AG09309 (cell line): ENCODE measurements at regions not wholly inside any gene's neighbourhood (a gene's known extent, or its start where the extent isn't known, plus 50 kb on each side); places are given as distances from the start of the nearest gene placed in this dataset.

ENCODE experiments used
- DNase-seq: peaks from one replicate; pipeline ENCODE4 v3.0.0-alpha.2; 2010; ENCODE audit warnings: low read depth
- H3K4me3 ChIP-seq: 2 replicates; pipeline ENCODE4 v1.5.1; 2011; ENCODE audit warnings: mild to moderate bottlenecking, low read depth, low read length, moderate library complexity; ENCODE audit not compliant: control insufficient read depth
- TF ChIP-seq, protein P1 (sequence below): IDR thresholded peaks from 2 replicates; pipeline ENCODE4 v1.5.1; 2011; ENCODE audit warnings: mild to moderate bottlenecking, low read depth, low read length, inconsistent platforms; ENCODE audit not compliant: insufficient read depth, control insufficient read depth; ENCODE audit errors: missing control alignments

DNA sequence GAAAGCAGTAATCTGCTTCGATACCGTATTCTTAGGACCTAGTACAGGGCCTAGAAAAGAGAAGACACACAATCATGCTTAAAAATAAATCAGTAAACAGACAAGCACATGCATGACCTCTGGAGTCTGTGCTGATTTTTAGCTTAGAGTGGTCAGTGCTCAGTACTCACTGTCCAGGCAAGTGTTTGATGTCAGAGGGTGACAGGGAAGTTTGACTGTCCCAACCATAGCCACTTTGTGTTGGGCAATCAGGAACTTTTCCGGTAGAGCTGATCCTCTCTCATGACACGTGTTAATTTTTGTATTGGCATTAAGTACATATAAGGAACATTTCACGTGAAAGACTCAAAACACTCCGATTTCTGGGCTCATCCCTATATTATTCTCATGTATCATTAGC, 464.7 kb upstream of the KLF4 start:
- DNase-seq, result no peak
- TF ChIP-seq, protein P1, sequence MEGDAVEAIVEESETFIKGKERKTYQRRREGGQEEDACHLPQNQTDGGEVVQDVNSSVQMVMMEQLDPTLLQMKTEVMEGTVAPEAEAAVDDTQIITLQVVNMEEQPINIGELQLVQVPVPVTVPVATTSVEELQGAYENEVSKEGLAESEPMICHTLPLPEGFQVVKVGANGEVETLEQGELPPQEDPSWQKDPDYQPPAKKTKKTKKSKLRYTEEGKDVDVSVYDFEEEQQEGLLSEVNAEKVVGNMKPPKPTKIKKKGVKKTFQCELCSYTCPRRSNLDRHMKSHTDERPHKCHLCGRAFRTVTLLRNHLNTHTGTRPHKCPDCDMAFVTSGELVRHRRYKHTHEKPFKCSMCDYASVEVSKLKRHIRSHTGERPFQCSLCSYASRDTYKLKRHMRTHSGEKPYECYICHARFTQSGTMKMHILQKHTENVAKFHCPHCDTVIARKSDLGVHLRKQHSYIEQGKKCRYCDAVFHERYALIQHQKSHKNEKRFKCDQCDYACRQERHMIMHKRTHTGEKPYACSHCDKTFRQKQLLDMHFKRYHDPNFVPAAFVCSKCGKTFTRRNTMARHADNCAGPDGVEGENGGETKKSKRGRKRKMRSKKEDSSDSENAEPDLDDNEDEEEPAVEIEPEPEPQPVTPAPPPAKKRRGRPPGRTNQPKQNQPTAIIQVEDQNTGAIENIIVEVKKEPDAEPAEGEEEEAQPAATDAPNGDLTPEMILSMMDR, result no peak
- no peak overlapping the region for H3K4me3 ChIP-seq

DNA sequence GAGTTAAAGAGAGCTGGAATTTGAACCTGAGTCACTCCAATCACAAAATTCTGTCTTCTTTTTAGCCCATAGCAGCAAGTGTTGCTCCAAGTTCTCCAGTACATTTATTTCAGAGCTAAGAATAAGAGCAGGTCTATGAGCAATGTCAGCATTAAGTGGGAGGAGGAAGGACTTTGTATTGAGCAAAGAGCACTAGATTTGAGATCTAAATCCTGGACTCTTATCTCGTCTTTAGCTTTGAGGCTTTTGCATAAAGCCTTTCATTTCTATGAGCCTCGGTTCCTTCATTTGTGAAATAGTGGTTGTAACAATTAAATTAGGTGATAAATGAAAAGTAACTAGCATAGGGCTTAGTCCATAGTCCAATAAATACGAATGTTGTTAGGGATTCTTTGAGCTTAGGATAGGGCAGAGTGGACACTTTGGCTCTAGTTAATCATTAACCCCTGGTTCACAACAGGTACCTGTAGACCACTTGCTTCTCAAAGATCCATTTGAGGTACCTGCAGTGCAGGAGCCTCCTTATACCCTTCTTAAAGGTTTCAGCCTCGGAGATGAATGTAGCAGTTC, 464.1 kb upstream of the KLF4 start:
- TF ChIP-seq, protein P1, result no peak
- DNase-seq, result no peak
- no peak overlapping the region for H3K4me3 ChIP-seq

DNA sequence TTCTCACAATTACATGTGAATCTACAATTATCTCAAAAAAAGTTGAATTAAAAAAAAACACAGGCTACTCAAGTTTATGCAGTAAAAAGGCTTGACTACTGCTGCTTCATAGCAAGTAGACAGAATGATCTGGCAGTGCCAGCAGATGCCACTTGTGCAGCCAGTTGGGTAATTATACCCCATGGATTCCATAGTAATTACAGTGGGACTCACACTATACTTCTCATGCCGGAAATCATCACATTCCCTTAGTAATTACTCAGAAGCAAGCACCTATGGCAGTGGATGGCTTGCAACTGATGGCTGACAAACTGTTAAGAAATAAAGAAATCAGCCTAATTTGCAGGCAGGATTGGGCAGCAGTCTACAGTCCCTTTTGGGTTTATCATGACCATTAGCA, 463.2 kb upstream of the KLF4 start:
- TF ChIP-seq, protein P1, result no peak
- no peak for DNase-seq
- H3K4me3 ChIP-seq, result no peak overlapping the region

DNA sequence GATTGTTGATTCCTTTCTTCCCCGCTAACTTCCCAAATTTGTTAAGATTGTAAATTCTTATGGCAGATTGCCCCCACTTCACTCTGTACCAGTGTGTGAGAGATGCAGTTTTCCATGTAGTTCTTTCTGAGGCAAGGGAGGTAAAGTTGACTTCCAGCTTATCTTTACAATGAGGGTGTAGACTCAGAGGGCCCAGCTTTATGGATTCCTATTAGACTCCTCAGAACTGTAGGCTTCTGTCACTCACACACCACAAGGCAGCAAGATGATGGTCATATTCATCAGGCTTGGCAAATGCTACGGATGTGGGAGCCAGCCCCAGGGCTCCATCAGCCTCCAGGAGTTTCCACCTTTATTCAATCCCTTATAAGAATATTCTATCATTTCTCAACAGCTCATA, 461.9 kb upstream of the KLF4 start:
- no peak overlapping the region for H3K4me3 ChIP-seq
- DNase-seq, result no peak
- TF ChIP-seq, protein P1, result no peak

DNA sequence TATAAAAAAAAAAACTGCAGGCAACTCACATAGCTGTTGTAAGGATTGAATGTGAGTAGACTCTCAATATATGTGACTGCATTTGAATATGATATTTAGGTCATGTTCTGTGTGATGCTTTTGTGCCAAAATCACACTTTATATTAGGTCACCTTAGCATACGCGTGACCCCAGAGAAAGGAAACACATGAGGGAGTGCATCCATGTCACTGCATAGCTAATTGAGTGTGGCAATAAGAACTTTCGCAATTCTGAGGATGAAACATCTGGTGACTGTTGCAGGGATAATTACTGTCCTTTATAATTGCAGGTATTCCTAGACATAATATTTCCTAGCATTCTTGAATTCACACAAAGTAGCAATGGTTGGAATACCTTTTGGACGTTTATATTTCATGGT, 459.5 kb upstream of the KLF4 start:
- TF ChIP-seq, protein P1, result no peak
- no peak overlapping the region for H3K4me3 ChIP-seq
- no peak for DNase-seq

DNA sequence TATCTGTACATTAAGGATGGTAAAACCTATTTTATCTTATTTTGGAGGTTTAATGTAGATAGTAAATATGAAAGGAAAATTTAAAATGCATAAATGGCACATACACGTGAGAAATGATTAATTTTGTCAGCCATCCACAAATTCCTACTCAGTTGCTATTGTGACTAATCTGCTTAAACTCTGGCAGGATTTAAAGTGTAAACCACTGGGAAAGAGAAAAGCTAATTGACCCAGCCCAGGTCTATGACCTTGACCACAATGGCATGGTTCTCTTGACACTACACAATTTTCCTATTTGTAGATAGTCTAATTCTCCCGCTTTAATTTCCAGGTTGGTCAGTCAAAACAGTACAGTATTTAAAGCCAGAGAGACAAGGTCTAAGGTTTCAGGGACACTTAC, 459.0 kb upstream of the KLF4 start:
- DNase-seq, result no peak
- no peak overlapping the region for H3K4me3 ChIP-seq
- TF ChIP-seq, protein P1, result no peak

DNA sequence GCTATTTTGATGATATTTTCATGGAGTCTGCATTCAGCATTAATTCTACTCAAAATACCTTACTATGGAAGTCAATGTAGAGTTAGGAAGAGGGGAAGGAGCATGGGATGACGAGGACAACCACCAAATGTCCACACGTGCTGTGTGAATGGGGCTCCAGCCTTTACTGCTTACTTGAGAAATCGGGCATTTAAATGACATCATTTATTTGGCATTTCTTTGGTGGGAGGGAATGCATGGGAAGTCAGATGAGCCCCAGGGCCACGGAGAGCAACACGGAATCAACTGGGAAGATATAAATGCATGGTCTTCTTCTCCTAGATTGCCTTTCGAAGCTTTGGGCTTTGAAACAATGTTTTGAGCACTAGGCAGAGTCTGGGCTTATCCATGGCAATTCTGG, 458.5 kb upstream of the KLF4 start:
- TF ChIP-seq, protein P1, result no peak
- H3K4me3 ChIP-seq, result no peak overlapping the region
- DNase-seq, result no peak
